HPDE6-E6E7 (cell line): ENCODE measurements at regions not wholly inside any gene's neighbourhood (a gene's known extent, or its start where the extent isn't known, plus 50 kb on each side); places are given as distances from the start of the nearest gene placed in this dataset.
A peak's percentile ranks its signal among the peaks of the same experiment; 100 is the strongest.

Source experiments
- DNase-seq: peaks from one replicate; pipeline ENCODE4 v3.0.0; 2011; ENCODE audit warnings: missing footprints; ENCODE audit errors: extremely low spot score

GRCh38 chr21:28235169-28235895 lies 757.3 kb downstream of the LTN1 start:
- DNase-seq = no peak

DNA sequence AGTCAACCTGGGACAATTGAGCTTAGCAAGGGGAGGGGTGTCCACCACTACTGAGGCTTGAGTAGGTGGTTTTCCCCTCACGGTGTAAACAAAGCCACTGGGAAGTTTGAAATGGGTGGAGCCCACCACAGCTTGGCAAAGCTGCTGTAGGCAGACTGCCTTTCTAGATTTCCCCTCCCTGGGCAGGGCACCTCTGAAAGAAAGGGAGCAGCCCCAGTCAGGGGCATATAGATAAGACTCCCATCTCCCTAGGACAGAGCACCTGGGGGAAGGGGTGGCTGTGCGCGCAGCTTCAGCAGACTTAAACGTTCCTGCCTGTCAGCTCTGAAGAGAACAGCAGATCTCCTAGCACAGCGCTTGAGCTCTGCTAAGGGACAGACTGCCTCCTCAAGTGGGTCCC lies 758.4 kb downstream of the LTN1 start:
- DNase-seq = no peak

DNA sequence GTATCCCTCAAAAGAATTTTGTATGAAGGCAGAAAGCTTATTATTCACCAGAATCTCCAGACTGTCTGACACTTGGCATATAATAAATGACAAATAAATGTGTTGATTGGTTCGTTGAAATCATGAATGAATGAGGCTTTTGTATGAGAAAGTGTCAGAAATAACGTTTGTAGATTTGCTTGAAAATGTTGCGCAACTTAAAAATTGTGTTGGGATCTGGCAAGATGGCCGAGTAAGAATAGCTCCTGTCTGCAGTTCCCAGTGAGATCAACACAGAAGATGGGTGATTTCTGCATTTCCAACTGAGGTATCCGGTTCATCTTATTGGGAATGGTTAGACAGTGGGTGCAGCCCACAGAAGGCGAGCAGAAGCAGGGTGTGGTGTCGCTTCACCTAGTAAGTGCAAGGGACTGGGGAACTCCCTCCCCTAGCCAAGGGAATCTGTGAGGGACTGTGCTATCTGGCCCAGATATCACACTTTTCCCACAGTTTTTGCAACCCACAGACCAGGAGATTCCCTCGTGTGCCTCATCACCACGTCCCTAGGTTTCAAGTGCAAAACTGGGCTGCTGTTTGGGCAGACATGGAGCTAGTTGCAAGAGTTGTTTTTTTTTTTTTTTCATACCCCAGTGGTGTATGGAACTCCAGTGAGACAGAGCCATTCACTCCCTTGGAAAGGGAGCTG lies 759.0 kb downstream of the LTN1 start:
- DNase-seq = no peak

DNA sequence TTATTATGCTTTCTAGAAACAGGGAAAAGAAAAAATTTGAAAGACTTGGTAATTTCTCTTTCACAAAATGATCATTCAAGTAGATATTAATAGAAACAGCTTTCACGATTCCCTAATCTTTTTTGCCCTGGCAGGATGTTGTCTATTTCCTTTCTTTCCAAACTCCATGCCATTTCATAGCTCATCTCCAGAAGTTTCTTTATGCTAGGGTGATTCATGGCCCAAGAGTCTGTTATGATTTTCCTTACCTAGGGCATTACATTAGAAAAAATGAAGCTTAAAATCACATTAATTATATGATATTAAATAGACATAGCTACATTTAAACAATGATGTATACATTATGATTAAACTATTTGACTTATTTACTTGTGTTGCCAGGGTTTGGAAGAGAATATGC lies 762.1 kb downstream of the LTN1 start:
- no peak for DNase-seq

DNA sequence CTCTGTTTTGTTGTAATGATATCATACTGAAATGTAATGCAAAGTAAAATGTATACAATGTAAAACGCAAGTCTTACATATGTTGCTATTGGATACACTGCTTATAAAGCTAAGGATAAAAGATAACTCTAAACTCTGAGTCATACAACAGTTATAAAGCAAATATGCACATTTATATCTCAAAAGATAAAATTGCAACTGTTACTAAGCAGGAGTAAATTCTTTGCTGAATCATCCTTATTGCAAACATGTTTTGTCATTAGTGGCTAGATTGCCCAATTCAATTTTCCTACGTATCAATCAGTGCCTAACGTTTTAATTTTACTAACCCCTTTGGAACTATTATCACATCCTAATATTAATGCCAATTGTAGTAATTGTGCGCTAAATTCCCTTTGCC lies 762.9 kb downstream of the LTN1 start:
- DNase-seq = peak; percentile 3

DNA sequence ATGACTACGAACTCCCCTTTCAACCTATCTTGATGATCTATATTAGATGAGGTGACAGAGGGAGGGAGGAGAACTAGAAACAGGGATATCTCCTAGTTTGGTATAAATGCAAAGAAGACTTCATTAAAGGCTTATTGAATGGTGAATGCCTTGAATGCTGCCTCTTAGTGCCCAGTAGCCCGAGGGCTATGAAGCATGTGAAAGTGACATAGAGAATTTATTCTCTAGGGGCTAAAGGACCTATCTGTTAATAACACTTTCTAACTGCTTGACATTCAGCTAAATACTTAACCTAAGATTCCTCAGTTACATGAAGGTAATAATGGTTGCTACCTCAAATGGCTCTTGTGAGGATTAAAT lies 764.1 kb downstream of the LTN1 start:
- DNase-seq = no peak

- no peak for DNase-seq
Measured at GRCh38 chr21:28227881-28228635, 764.6 kb downstream of the LTN1 start.

- no peak for DNase-seq
Measured at GRCh38 chr21:28226563-28226962, 766.1 kb downstream of the LTN1 start.

DNA sequence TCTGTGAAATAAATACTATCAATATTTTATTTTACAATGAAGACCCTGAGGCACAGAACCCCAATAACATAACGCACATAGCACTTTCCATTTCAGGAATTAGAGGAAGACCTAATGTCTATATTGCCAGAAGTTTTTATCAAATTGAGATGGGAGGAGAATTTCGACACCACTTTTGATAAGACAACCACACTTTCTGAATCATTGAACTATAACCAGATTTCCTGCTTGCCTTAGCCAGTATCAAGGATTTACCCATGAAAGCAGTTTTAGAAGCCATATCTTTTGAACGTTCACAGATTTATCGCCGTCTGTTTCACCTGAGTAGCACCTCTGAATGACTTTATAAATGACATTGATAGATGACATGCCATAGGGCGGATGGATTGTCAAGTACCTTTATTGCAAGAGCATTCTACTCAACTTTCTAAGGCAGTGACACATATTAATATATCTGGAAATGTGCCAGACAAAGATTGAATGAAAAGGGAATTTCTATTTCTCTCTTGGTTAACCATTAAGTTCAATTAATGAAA lies 768.4 kb downstream of the LTN1 start:
- no peak for DNase-seq

DNA sequence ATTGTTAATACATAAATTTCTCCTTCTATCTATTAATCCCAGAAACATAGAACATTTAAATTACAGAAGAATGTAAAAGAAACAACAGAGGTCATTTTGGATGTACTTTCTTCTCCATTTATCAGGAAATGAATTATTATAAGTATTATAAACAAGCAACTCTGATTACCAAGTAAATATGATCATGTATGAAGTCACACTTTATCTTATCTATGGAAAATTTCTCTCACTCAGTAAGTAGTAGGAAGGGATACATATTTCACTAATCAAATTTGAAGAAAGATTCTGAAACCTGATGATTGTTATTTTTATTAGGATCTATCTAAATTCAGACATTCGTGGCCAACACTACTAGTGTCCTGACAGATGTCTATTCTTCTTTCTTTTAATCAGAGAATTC lies 770.7 kb downstream of the LTN1 start:
- DNase-seq = no peak

- no peak for DNase-seq
Measured at GRCh38 chr21:28220680-28221079, 772.0 kb downstream of the LTN1 start.

DNA sequence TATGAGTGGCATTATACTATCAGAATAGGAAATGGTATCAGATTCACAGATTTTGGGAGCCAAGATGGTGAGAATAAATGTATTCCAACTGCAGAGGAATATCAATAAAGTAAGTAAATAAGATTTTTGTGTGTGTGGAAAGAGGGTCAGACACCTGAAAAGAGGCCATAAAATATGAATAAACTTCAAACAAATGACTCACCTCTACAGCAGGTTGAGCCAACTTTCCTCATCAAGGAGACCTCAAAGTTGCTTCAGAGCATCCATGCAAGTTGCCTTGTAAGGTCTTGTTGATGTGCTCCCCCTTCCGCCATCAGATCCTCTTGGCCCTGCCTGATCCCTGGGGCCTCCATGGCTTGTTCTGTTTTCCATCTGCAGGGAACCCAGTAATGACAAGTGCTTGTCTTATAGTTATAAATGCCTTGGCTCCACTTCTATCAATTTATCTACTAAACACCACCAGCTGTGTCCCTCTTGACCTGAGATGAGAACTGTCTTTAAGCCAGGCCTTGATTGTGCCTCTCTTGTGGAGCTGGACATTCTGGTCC lies 775.6 kb downstream of the LTN1 start:
- DNase-seq = no peak

DNA sequence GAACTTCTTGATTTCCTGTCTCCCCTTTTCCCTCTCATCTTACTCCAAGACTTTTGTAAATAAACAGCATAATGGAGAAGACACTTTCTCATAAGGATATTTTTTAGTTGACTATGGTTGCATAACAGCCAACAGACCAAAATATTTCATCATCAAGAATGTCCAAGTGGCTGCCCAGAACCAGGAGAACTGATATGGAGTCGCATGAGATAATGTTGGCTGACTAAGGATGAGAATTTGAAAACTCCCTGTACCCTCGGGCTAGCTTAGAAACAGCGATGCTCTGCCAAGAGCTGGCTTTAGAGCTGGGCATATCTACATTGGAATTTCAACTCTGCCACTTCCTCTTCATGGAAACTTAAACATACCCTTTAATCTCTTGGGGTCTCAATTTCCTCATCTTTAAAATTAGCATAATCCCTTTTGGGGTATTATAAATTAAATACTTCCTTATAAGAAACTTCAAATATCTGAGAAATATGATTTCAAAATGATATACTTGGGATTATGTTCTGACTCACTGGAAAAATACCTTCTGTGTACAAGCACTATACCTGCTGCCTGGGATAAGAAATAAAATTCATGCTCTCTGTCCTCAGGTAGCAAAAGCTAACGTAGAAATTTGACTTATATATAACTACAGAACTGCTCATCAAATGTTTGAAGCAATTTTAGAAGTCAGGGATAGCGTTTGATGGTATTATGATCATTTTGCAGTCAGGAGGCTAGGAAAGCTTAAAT lies 777.3 kb downstream of the LTN1 start:
- peak; percentile 16 for DNase-seq

DNA sequence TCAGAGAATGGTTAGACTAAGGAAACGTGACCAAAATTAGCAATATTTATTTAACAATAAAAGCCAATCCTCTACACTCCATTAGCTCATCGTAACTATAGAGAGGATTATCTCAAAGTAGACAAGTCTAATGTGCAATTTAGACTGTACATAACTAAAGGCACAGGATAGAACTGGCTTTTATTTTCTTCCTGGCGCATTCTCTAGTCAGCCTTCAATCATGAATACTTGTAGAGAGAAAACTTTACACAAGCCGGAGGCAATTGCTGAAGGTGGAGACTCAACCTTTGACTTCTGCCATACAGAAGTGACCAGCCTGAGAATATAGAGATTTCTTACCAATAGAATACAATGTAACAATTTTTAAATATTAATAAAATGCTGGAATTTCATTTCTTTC lies 777.9 kb downstream of the LTN1 start:
- DNase-seq = no peak

DNA sequence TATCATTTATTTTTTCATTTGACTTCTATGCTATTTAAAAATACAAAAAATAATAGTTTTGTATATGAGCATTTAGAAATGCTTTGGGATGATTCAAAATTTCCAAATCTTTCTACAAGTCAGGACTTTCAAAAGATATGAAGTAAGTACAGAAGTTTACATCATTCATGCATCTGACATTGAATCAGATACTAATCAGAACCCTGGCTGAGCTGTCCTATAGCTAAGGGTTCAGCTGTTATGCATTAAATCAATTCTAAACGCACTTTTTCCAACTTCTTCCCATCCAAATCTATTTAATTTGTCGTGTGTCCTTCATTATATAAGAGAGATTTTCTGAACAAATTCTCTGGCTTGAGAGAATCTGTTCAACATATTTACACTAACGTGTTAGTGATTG lies 779.4 kb downstream of the LTN1 start:
- no peak for DNase-seq

DNA sequence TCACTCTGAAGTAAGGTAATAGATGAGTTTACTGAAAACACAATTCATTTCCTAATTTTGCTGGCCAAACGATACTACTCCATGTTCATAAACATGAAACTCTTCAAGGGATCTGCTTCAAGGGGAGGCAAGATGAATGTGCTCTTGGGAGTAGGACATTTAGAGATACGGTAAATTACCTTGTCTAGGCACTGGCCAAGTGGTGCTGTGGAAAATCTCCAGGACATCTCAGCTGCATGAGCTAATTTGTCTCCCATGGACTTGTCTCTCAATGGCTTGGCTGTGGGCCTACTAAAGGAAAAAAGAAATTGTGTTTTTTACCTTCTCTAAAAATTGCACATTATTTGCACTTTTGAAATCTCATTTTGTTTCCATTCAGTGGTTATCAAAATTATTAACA lies 780.6 kb downstream of the LTN1 start:
- DNase-seq = no peak

GRCh38 chr21:28207436-28208173 lies 785.1 kb downstream of the LTN1 start:
- no peak for DNase-seq

DNA sequence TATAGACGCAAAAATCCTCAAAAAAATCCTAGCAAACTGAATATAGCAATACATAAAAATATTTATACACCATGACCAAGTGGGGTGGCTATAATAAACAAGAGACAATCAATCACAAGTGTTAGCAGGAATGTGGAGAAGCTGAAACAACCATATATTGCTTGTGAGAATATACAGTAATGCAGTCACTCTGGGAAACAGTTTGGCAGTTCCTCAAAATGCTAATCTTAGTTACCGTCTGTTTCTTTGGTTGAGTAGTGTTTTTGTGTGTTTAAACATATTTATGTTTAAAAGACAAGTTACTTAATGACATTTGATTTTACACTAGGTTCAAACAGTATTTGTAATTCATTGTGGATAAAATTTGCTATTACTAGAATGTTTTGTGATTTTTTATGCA lies 792.0 kb downstream of the LTN1 start:
- DNase-seq = no peak

DNA sequence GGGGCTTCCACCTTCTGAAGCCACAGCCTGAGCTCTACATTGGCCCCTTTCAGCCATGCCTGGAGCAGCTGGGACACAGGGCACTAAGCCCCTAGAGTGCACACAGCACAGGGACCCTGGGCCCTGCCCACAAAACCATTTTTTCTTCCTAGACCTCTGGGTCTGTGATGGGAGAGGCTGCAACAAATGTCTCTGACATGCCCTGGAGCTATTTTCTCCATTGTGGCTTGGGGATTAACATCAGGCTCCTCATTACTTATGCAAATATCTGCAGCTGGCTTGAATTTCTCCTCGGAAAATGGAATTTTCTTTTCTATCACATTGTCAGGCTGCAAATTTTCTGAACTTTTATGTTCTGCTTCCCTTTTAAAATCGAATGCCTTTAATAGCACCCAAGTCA lies 795.7 kb downstream of the LTN1 start:
- DNase-seq = no peak

DNA sequence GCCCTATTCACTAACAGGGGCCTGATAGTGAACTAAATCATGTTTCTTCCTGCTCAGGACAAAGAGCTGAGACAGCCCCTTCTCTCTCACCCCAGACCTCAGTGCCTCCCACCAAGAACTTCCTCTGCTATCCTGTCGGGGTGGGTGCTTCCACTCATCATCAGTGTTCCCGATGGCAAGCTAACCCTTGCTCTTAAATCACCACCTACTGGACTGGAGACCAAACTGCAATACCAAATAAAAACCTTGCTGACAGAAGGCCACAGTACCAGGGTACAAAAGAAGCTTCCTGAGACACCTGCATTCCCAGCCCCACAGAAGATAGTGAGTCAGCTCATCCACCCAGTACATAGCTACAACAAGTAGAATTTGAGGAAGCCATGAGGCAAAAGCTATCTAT lies 799.5 kb downstream of the LTN1 start:
- no peak for DNase-seq

GRCh38 chr21:28186604-28187003 lies 806.1 kb downstream of the LTN1 start:
- DNase-seq = no peak
